HG03378 (cell line): ENCODE measurements at regions not wholly inside any gene's neighbourhood (a gene's known extent, or its start where the extent isn't known, plus 50 kb on each side); places are given as distances from the start of the nearest gene placed in this dataset.

ENCODE experiments used
- ATAC-seq: cut with Tn5 transposase; IDR thresholded peaks from one replicate; pipeline ENCODE4 v1.9.1; 2021; ENCODE audit warnings: mild to moderate bottlenecking, moderate library complexity; ENCODE audit not compliant: unreplicated experiment

- ATAC-seq = no peak
These were observed 348.6 kb downstream of the PTTG2 start for GRCh38 chr4:38308728-38309311.

- no peak for ATAC-seq
These were observed 349.3 kb downstream of the PTTG2 start for GRCh38 chr4:38309471-38309870.

- ATAC-seq = peak; percentile 88
These were observed 350.3 kb downstream of the PTTG2 start for GRCh38 chr4:38310446-38311043.

DNA sequence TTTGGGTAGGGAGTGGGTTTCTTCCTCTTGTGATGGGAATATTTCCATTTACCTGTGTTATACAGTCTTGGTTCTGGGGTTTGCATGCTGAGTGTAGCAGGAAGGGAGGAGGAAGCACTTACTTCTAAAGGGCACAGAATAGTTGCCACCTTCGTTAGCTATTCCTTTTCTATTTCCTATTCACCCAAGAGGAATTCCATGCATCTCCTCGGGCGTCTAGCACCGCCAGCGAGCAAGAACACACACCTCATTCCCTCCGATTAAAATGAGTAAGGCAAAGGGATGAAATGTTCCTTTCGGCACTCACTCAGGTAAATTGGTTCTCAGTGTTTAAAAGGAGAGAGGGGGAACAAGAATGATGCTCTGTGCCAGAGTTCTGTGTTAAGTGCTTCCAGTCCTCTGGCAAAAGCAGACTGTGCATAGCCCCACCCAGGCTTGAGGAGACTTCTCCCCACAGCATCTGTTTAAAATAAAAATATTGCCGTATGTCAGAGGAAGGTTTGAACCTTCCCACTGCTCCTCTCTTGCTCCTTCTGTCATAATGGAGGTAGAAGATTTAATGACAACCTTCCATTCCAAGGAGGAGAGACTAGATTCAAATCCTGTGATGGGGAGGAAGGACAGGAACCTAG lies 351.4 kb downstream of the PTTG2 start:
- ATAC-seq = no peak

GRCh38 chr4:38313175-38313574 lies 350.8 kb upstream of the KLF3 start:
- ATAC-seq = no peak

DNA sequence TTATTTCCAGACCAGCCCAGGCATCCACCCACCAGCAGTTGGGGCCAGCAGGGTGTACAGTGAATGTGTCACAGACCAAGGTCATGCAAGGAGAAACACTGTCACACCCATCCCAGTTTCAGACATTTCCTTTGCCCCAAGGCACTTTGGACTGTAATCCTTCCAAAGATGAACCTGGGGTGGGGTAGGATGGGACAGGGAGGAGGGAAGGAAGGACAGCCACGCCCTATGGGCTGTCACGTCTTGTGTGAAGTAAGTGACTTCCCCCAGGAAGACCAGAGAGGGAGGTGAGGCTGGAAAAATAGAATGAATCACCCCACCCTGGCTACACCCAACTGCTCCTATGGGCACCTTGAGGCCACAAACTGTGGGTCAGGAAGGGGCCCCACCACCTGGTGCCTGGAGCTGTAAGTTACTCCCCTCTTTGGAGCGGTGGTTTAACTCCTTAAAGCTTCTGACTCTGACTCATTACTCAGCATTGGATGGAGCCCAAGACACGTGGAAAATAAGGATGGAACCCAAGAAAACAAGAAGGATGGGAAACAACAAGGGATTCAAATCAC lies 349.9 kb upstream of the KLF3 start:
- no peak for ATAC-seq

DNA sequence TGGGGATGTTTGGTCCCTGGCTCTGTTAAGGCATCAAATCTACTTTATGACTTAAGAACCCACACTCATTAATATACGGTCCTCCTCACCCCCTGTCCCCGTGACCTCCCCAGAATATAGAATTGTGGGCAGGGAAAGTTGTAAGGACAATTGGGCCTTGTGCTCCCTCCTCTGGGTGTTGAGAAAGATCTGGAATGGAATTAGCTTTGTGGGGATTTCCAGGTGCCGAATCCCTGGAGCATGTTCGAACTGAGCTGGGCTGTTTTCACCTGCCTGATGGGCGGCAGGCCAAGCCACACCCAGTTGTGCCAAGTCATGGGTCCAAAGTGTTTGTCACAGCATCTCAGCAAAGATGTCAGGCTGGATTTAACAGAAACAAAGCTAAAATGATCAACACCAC lies 349.3 kb upstream of the KLF3 start:
- ATAC-seq = no peak

DNA sequence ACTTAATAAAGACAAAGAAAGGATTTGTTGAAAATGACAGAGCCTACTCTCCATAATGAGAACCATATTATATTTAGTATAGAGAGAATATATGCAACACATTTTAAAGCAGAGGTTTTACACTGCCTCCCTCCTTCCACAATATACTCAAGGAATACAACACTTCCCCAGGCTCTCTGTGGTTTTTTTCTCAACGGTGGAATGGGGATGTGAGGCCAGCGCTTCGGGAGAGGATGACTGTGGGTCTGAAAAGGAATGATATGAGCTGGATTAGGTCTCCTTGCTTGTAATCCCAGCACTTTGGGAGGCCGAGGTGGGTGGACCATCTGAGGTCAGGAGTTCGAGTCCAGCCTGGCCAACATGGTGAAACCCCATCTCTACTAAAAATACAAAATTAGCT lies 348.7 kb upstream of the KLF3 start:
- no peak for ATAC-seq

DNA sequence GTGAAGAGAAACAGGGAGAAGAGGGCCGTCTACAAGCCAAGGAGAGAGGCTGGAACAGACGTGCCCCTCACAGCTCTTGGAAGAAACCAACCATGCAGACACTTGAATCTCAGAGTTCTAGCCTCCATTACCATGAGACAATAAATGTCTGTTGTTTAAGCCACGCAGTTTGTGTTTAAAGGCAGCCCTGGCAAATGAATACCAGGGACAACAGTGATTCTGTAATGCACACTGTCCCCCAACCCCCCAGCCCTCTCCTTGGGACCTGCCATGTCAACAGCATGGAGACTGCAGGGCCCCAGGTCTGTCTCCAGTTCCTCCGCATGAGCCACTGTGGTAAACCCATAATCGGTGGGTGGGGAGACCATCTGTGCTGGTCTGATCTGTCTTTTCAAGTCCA lies 348.0 kb upstream of the KLF3 start:
- no peak for ATAC-seq

DNA sequence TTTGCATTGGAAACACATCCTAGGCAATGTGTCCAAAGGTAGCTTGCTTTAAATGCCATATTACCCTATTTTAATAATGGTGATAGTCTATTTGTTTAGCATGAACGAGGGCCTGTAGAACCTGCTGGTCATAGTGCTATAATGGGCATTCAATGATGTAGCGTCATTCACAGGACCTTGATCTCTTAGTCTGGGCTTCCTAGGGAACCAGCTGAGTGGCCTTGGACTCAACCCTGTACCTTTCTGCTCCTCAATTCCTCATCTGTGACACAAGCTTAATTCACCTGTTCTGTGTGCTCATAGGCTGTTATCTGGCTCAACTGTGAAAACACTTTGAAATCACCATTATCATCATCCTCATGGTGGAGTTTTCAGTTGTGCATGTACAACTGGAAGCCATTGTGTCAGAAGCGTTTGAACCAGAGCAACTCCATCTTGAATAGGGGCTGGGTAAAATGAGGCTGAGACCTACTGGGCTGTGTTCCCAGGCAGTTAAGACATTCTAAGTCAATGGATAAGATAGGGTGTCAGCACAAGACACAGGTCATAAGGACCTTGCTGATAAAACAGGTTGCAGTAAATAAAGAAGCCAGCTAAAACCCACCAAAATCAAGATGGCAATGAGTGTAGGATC lies 346.8 kb upstream of the KLF3 start:
- ATAC-seq = no peak

- peak; percentile 73 for ATAC-seq
These were observed 345.1 kb upstream of the KLF3 start for GRCh38 chr4:38318737-38319455.

- ATAC-seq = peak; percentile 37
These were observed 344.3 kb upstream of the KLF3 start for GRCh38 chr4:38319456-38320342.

DNA sequence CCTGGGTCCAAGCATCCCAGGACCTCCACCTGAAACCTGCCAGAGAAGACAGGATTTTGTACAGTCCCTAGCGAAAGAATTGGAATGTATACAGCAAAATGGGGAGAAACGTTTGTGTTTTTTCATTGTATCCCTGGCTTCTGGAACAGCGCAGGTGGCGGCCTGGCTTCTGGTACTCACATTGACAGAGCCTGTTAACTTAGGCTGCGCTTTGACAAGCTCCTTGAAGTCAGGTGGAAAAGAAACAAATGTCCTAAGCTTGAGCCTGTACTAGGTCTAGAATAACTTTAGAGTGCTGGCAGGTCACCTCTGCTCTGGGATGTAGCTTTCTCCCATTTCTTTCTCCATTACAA lies 343.7 kb upstream of the KLF3 start:
- ATAC-seq = no peak

DNA sequence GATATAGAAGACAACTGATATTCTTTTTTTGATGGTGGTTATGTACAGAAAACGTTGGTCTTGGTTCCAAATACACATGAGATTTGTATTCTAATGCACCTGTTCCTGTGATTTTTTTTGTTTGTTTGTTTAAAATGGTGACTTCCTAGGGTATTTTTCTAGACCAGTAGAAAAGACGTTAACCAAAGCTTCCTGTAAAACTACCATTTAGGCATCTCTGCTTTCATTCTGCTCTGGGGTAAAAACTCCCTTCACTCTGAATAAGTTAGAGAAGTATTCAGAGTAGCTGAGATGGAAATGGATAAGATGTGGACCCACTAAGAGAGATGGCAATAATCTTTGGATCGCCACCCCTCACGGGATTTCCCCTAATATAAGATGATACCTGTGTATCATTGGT lies 343.2 kb upstream of the KLF3 start:
- no peak for ATAC-seq

DNA sequence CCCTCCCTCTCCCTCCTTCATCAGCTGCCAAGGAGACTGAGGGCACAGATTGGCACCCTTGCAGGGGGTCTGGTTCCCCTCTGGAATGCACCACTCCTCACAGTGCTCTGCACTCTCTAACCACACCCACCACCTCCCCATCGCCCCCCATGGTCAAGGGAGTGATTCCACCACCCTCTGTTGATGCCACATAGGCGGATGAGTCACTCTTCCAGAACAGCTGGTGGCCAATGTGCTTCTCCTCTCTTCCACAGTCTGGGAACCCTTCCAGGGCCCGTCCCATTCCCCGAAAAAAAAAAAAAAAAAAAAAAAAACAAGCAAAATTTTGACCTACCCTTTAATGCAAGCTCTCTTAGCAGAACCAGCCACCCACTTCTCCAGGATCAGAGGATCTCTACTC lies 341.3 kb upstream of the KLF3 start:
- ATAC-seq = no peak

DNA sequence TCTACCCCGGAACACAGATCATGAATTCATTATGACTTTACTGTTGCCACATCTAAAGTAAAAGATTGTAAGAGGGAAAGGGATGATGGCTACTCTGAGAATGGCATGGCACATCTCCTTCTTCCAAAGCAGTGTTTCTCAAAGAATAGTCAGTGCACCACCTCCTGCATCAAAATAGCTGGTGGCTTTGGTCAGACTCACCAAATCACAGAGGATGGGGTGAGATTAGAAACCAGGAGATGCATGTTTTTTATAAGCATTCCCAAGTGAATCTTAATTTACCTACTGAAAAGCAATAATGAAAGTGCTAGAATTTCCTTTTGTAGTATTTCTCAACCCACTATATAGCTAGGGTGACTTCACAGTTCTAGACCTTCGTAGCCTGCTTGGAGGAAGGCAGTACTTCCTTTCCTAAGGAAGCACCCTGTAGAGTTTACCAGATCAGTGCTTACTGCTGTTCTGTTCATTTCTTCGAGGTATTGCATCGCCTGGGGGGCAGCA lies 340.8 kb upstream of the KLF3 start:
- ATAC-seq = no peak

DNA sequence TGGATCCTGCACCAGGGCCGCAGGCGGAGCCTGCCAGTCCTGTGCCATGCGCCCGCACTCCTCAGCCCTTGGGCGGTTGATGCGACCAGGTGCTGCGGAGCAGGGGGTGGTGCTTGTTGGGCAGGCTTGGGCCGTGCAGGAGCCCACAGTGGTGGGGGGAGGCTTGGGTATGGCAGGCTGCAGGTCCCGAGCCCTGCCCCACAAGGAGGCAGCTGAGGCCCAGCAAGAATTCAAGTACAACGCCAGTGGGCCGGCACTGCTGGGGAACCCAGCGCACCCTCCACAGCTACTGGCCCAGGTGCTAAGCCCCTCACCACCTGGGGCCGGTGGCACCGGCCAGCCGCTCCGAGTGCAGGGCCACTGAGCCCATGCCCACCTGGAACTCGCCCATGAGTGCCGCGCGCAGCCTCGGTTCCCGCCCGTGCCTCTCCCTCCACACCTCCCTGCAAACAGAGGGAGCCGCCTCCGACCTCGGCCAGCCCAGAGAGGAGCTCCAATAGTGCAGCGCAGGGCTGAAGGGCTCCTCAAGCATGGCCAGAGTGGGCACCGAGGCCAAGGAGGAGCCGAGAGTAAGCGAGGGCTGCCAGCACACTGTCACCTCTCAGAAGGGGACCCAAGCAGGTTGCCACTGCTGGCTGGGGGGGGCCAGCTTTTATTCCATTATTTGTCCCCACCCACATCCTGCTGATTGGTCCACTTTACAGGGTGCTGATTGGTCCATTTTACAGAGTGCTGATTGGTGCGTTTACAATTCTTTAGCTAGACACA lies 339.0 kb upstream of the KLF3 start:
- ATAC-seq = no peak

DNA sequence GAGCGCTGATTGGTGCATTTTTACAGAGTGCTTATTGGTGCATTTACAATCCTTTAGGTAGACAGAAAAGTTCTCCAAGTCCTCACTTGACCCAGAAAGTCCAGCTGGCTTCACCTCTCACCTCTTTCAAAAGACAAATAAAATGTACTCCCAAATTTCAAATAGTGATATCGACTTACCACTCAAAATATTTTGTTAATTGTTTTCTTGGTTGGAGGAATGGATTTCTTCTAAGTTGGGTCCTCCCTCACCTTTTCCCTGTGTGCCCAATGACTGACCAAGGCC lies 338.4 kb upstream of the KLF3 start:
- no peak for ATAC-seq

GRCh38 chr4:38326499-38326898 lies 337.5 kb upstream of the KLF3 start:
- ATAC-seq = no peak

- ATAC-seq = no peak
These were observed 336.8 kb upstream of the KLF3 start for GRCh38 chr4:38327174-38327573.
